Mesenchymal stem cell (in vitro differentiated cells and primary cell): ENCODE measurements at regions not wholly inside any gene's neighbourhood (a gene's known extent, or its start where the extent isn't known, plus 50 kb on each side); places are given as distances from the start of the nearest gene placed in this dataset.
"Not testable (repeated sequence)": the region's sequence is repeated elsewhere in the genome, so short reads cannot be mapped to it uniquely, and the experiment has no call there.

Experiments used
- DNase-seq: peaks from one replicate; pipeline ENCODE4 v3.0.0-alpha.2; 2013
- H2AFZ ChIP-seq: one replicate; pipeline ENCODE4 v1.6.1; 2013; ENCODE audit warnings: low read depth, mild to moderate bottlenecking, control low read depth, inconsistent platforms, low read length, moderate library complexity
- H2AK5ac ChIP-seq: 2 replicates; pipeline ENCODE4 v1.6.1; 2013; ENCODE audit warnings: low read length, moderate library complexity, mild to moderate bottlenecking, inconsistent platforms; ENCODE audit not compliant: severe bottlenecking
- H2BK120ac ChIP-seq: one replicate; pipeline ENCODE4 v1.6.1; 2013; ENCODE audit warnings: low read depth, mild to moderate bottlenecking, inconsistent platforms, low read length, moderate library complexity
- H2BK12ac ChIP-seq, 2 experiments: one replicate each; pipeline ENCODE4 v1.6.1; 2013; ENCODE audit warnings: inconsistent platforms in 2 of 2, low read length in 2 of 2, mild to moderate bottlenecking in 2 of 2, moderate library complexity in 2 of 2, control low read depth in 1 of 2
- H2BK15ac ChIP-seq: one replicate; pipeline ENCODE4 v1.6.1; 2013; ENCODE audit warnings: mild to moderate bottlenecking, low read depth, inconsistent platforms; ENCODE audit not compliant: poor library complexity, severe bottlenecking
- H2BK5ac ChIP-seq: 2 replicates; pipeline ENCODE4 v1.6.1; 2013; ENCODE audit warnings: low read depth, mild to moderate bottlenecking, low read length, control low read depth, inconsistent platforms; ENCODE audit not compliant: poor library complexity, severe bottlenecking
- H3K14ac ChIP-seq, 2 experiments: one replicate each; pipeline ENCODE4 v1.6.1; 2013; ENCODE audit warnings: inconsistent platforms in 2 of 2, low read length in 2 of 2, control low read depth in 1 of 2, mild to moderate bottlenecking in 1 of 2, moderate library complexity in 1 of 2
- H3K18ac ChIP-seq, 2 experiments: one replicate each; pipeline ENCODE4 v1.6.1; 2013; ENCODE audit warnings: inconsistent platforms in 2 of 2, low read length in 2 of 2, control low read depth in 1 of 2, low read depth in 1 of 2, mild to moderate bottlenecking in 1 of 2
- H3K23ac ChIP-seq, 2 experiments: one replicate each; pipeline ENCODE4 v1.6.1; 2013; ENCODE audit warnings: inconsistent platforms in 2 of 2, low read length in 2 of 2, mild to moderate bottlenecking in 2 of 2, moderate library complexity in 2 of 2, control low read depth in 1 of 2
- H3K27ac ChIP-seq: 2 replicates; pipeline ENCODE4 v1.5.1; 2013; ENCODE audit warnings: mild to moderate bottlenecking, moderate library complexity, low read length, control low read depth, inconsistent platforms; ENCODE audit not compliant: poor library complexity, severe bottlenecking
- H3K27me3 ChIP-seq, 2 experiments: 2 replicates each; pipeline versions ENCODE4 v1.6.1 to v1.7.0; 2013; ENCODE audit warnings: low read length in 2 of 2, mild to moderate bottlenecking in 2 of 2, moderate library complexity in 2 of 2, control low read depth in 1 of 2, inconsistent platforms in 1 of 2; ENCODE audit not compliant: control insufficient read depth in 1 of 2, insufficient read depth in 1 of 2
- H3K36me3 ChIP-seq, 2 experiments: 2 replicates each; pipeline versions ENCODE4 v1.6.1 to v1.7.0; 2013; ENCODE audit warnings: low read length in 2 of 2, control low read depth in 1 of 2, inconsistent platforms in 1 of 2, low read depth in 1 of 2, mild to moderate bottlenecking in 1 of 2; ENCODE audit not compliant: insufficient read depth in 2 of 2, control insufficient read depth in 1 of 2
- H3K4ac ChIP-seq, 2 experiments: one replicate each; pipeline ENCODE4 v1.6.1; 2013; ENCODE audit warnings: inconsistent platforms in 2 of 2, low read length in 2 of 2, mild to moderate bottlenecking in 2 of 2, moderate library complexity in 2 of 2, control low read depth in 1 of 2, low read depth in 1 of 2
- H3K4me1 ChIP-seq: 2 replicates; pipeline ENCODE4 v1.6.1; 2013; ENCODE audit warnings: low read depth, low read length, control low read depth; ENCODE audit not compliant: control insufficient read depth, insufficient read depth
- H3K4me2 ChIP-seq: 2 replicates; pipeline ENCODE4 v1.6.1; 2013; ENCODE audit warnings: low read length, mild to moderate bottlenecking, inconsistent platforms; ENCODE audit not compliant: poor library complexity, severe bottlenecking
- H3K4me3 ChIP-seq, 2 experiments: 2 replicates each; pipeline versions ENCODE4 v1.5.1 to v1.7.0; 2013; ENCODE audit warnings: low read length in 2 of 2, mild to moderate bottlenecking in 2 of 2, control low read depth in 1 of 2, low read depth in 1 of 2; ENCODE audit not compliant: insufficient read depth in 1 of 2
- H3K79me1 ChIP-seq: replicated peaks from 2 replicates; pipeline ENCODE4 v1.6.1; 2013; ENCODE audit warnings: mild to moderate bottlenecking, control low read depth, low read length, inconsistent platforms; ENCODE audit not compliant: poor library complexity, severe bottlenecking
- H3K9ac ChIP-seq: 2 replicates; pipeline ENCODE4 v1.7.0; 2013; ENCODE audit warnings: mild to moderate bottlenecking, low read length, moderate library complexity
- H3K9me3 ChIP-seq: 2 replicates; pipeline ENCODE4 v1.7.0; 2013; ENCODE audit warnings: mild to moderate bottlenecking, low read length; ENCODE audit not compliant: control insufficient read depth
- H4K8ac ChIP-seq: one replicate; pipeline ENCODE4 v1.6.1; 2013; ENCODE audit warnings: inconsistent platforms, mild to moderate bottlenecking, low read length, moderate library complexity
- H4K91ac ChIP-seq: one replicate; pipeline ENCODE4 v1.6.1; 2013; ENCODE audit warnings: mild to moderate bottlenecking, low read length, inconsistent platforms
- WGBS: methylation state at CpG from one replicate; pipeline ENCODE4 v1.1.7; 2013; ENCODE audit warnings: mixed read lengths; 5-methylcytosine and 5-hydroxymethylcytosine counted together

DNA sequence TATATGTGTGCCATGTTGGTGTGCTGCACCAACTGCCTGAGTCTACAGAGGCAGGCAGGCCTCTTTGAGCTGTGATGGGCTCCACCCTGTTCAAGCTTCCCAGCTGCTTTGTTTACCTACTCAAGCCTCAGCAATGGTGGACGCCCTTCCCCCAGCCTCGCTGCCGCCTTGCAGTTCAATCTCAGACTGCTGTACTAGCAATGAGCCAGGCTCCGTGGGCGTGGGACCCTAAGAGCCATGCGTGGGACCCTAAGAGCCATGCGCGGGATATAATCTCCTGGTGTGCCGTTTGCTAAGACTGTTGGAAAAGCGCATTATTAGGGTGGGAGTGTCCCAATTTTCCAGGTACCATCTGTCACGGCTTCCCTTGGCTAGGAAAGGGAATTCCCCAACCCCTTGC lies 388.4 kb upstream of the ARX start:
- H2BK15ac ChIP-seq, H3K4me3 ChIP-seq, H3K14ac ChIP-seq, H3K79me1 ChIP-seq, DNase-seq, H4K8ac ChIP-seq, H3K27me3 ChIP-seq, H3K27ac ChIP-seq, H2BK120ac ChIP-seq, H4K91ac ChIP-seq, H3K18ac ChIP-seq, H3K36me3 ChIP-seq, H2BK5ac ChIP-seq, H3K4ac ChIP-seq, H3K4me1 ChIP-seq, H2BK12ac ChIP-seq, H2AK5ac ChIP-seq, H3K9me3 ChIP-seq, H3K4me2 ChIP-seq, H3K23ac ChIP-seq, H2AFZ ChIP-seq, H3K9ac ChIP-seq: not testable (repeated sequence)
- 83% methylated on average over 11 of the region's 11 CpGs for WGBS

DNA sequence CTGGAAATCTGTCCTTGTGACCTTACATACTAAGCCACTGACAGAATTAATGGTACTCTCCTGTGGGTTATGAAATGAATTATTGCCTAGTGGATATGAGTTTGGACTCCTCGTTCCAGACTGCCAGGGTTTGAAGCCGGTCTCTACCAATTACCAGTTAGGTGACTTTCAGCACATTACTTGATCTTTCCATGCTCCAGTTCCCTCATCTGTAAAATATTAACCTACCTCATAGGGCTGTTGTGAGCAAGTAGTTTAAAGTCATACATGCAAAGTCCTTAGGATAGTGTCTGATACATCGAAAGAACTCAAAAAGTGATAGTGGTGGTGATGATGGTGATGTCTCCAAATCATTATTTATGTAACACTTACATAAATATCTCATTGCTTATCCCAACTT lies 373.5 kb upstream of the ARX start:
- H3K18ac ChIP-seq = no peak overlapping the region
- H2BK120ac ChIP-seq = no peak overlapping the region
- no peak overlapping the region for H3K27ac ChIP-seq
- no CpG with 5 or more reads among the region's 3 CpGs for WGBS
- H4K91ac ChIP-seq = no peak overlapping the region
- H3K36me3 ChIP-seq = no peaks in the 10 kb centered on the region
- H3K4me3 ChIP-seq = no peak overlapping the region
- peaks cover 12% of the 10 kb centered on the region for H3K9me3 ChIP-seq
- no peak overlapping the region for H2AK5ac ChIP-seq
- no peak overlapping the region for H3K4me2 ChIP-seq
- DNase-seq = no peak
- H2AFZ ChIP-seq = no peak overlapping the region
- H3K23ac ChIP-seq = no peak overlapping the region
- H3K14ac ChIP-seq = no peak overlapping the region
- H3K79me1 ChIP-seq = no peaks in the 10 kb centered on the region
- no peaks in the 10 kb centered on the region for H3K4me1 ChIP-seq
- no peak overlapping the region for H3K4ac ChIP-seq
- no peak overlapping the region for H2BK5ac ChIP-seq
- H3K9ac ChIP-seq = no peak overlapping the region
- H3K27me3 ChIP-seq = no peaks in the 10 kb centered on the region
- H4K8ac ChIP-seq = no peak overlapping the region
- H2BK12ac ChIP-seq = no peak overlapping the region
- H2BK15ac ChIP-seq = no peak overlapping the region

DNA sequence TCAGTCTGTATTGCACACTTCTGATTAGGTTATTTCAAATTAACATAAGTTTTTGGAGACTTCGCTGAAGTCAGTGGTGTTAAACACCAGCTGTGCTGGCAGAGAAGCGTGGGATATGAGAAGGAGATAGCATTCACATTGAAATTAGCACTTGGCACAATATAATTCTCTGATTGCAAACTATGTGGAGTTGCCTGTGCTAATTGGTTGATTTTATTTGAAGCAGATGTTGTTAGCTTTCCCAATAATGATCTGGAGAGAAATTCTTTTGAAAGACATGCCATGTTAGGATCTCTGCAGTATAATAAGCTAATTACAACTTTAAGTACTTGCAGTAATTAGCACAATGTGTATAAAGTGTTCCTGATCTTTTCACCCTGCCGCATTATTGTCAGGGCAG lies 367.4 kb upstream of the ARX start:
- 74% methylated on average over 3 of the region's 3 CpGs for WGBS
- no peak overlapping the region for H3K14ac ChIP-seq
- no peaks in the 10 kb centered on the region for H3K27me3 ChIP-seq
- no peak overlapping the region for H3K4me3 ChIP-seq
- no peak overlapping the region for H2BK15ac ChIP-seq
- H3K79me1 ChIP-seq = no peaks in the 10 kb centered on the region
- H2AK5ac ChIP-seq = no peak overlapping the region
- no peaks in the 10 kb centered on the region for H3K9me3 ChIP-seq
- no peak overlapping the region for H3K18ac ChIP-seq
- no peak overlapping the region for H3K4me2 ChIP-seq
- H2BK120ac ChIP-seq = no peak overlapping the region
- no peak overlapping the region for H4K8ac ChIP-seq
- no peak overlapping the region for H4K91ac ChIP-seq
- no peak overlapping the region for H3K23ac ChIP-seq
- H2BK12ac ChIP-seq = no peak overlapping the region
- H2BK5ac ChIP-seq = no peak overlapping the region
- DNase-seq = no peak
- H3K9ac ChIP-seq = no peak overlapping the region
- no peaks in the 10 kb centered on the region for H3K4me1 ChIP-seq
- H3K4ac ChIP-seq = no peak overlapping the region
- H3K27ac ChIP-seq = no peak overlapping the region
- H3K36me3 ChIP-seq = no peaks in the 10 kb centered on the region
- no peak overlapping the region for H2AFZ ChIP-seq

DNA sequence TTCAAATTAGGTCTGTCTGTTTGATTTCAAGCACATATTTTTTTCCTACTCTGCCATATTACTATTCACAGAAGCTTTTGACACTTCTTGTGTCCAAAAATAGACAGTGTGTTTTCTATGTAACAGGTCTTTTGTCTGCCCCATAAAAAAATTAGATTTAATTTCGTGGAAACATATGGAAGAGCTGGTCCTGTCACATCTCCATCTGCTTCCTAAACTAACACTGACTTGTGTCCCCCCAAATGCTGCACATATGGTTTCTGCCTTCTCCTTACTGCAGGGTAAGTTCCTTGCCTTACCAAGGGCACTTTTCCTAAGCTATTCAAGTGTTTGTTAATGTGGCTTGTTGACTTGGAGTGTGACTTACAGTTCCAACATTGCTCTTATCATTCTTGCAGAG lies 340.7 kb upstream of the ARX start:
- H3K79me1 ChIP-seq = no peaks in the 10 kb centered on the region
- no peak overlapping the region for H3K18ac ChIP-seq
- H2BK15ac ChIP-seq = no peak overlapping the region
- H3K36me3 ChIP-seq = no peaks in the 10 kb centered on the region
- H3K4ac ChIP-seq = no peak overlapping the region
- no peak for DNase-seq
- no peak overlapping the region for H2AFZ ChIP-seq
- no peak overlapping the region for H4K8ac ChIP-seq
- no peaks in the 10 kb centered on the region for H3K4me1 ChIP-seq
- no peak overlapping the region for H3K14ac ChIP-seq
- no peak overlapping the region for H2BK5ac ChIP-seq
- H3K4me3 ChIP-seq = no peak overlapping the region
- H2BK12ac ChIP-seq = no peak overlapping the region
- H2BK120ac ChIP-seq = no peak overlapping the region
- peaks cover 3% of the 10 kb centered on the region for H3K9me3 ChIP-seq
- H3K9ac ChIP-seq = no peak overlapping the region
- WGBS = 0% methylated on average over 1 of the region's 1 CpG
- no peak overlapping the region for H3K27ac ChIP-seq
- H3K4me2 ChIP-seq = no peak overlapping the region
- no peak overlapping the region for H4K91ac ChIP-seq
- H3K23ac ChIP-seq = no peak overlapping the region
- H3K27me3 ChIP-seq = no peaks in the 10 kb centered on the region
- no peak overlapping the region for H2AK5ac ChIP-seq
